ENCODE measurements at regions not wholly inside any gene's neighbourhood (a gene's known extent, or its start where the extent isn't known, plus 50 kb on each side); places are given as distances from the start of the nearest gene placed in this dataset.

DNA sequence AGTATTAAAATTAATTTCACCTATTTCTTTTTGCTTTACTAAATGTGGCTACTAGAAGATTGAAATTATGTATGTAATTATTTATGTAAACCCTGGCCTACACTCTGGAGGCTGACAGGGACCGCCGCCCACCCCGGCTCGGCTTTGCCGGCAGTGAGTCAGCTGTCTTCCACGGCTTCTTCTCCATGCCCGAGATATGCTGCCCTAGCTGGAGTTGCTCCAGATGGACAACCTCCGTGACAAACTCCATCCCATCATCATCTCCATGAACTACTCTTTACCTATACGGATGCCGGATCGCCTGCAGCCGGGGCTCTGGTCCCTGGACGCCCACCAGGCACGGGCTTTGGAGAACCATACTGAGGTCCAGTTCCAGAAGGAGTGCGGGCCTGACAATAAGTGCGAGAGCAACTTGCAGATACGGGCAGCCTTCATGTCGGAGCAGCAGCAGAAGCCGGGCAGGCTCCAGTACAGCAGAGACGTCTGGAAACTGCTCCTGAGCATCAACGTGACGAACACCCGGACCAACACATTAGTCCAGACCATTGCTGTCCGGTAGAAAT is 86.9 kb upstream of the NID2 start:
- H3K36me3 ChIP-seq (ENCODE audit: insufficient read depth, low read length): no peaks in the 10 kb centered on the region
- no peak for ATAC-seq (ENCODE audit: insufficient read depth, low read depth)
- no peaks in the 10 kb centered on the region for H3K79me2 ChIP-seq (ENCODE audit: insufficient read depth, low read length)
- H3K4me2 ChIP-seq (ENCODE audit: insufficient read depth, low read length): no peak overlapping the region
- H3K4me3 ChIP-seq (ENCODE audit: low read depth in 1 of 2, low read length in 2 of 2): no peak overlapping the region
- H3K27ac ChIP-seq (ENCODE audit: low read length): 0 out of 2 replicates have a peak overlapping the region, but pooled peaks have one; percentile 6
- H3K9me3 ChIP-seq (ENCODE audit: insufficient read depth, low read length, severe bottlenecking): no peaks in the 10 kb centered on the region
- TF ChIP-seq, protein P1, sequence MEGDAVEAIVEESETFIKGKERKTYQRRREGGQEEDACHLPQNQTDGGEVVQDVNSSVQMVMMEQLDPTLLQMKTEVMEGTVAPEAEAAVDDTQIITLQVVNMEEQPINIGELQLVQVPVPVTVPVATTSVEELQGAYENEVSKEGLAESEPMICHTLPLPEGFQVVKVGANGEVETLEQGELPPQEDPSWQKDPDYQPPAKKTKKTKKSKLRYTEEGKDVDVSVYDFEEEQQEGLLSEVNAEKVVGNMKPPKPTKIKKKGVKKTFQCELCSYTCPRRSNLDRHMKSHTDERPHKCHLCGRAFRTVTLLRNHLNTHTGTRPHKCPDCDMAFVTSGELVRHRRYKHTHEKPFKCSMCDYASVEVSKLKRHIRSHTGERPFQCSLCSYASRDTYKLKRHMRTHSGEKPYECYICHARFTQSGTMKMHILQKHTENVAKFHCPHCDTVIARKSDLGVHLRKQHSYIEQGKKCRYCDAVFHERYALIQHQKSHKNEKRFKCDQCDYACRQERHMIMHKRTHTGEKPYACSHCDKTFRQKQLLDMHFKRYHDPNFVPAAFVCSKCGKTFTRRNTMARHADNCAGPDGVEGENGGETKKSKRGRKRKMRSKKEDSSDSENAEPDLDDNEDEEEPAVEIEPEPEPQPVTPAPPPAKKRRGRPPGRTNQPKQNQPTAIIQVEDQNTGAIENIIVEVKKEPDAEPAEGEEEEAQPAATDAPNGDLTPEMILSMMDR (IDR thresholded peaks at IDR 0.05; ENCODE audit: borderline replicate concordance, extremely low read depth, low read length, poor library complexity, severe bottlenecking): no peak
- TF ChIP-seq EZH2 (IDR thresholded peaks at IDR 0.05; ENCODE audit: borderline replicate concordance, low read depth, low read length, severe bottlenecking): no peak
- H3K9ac ChIP-seq (ENCODE audit: low read depth, low read length): no peak overlapping the region
- H3K27me3 ChIP-seq (ENCODE audit: insufficient read depth, low read length, poor library complexity): no peaks in the 10 kb centered on the region
- peaks cover 28% of the 10 kb centered on the region for H3K4me1 ChIP-seq (ENCODE audit: insufficient read depth, low read length)
- H2AFZ ChIP-seq (ENCODE audit: low read depth, low read length): no peak overlapping the region
- no peaks in the 10 kb centered on the region for H4K20me1 ChIP-seq (ENCODE audit: insufficient read depth, low read length)
- DNase-seq: no peak

- TF ChIP-seq, protein P1 (IDR thresholded peaks at IDR 0.05; ENCODE audit: borderline replicate concordance, extremely low read depth, low read length, poor library complexity, severe bottlenecking): no peak
- no peak for TF ChIP-seq EZH2 (IDR thresholded peaks at IDR 0.05; ENCODE audit: borderline replicate concordance, low read depth, low read length, severe bottlenecking)
- DNase-seq: no peak
- Histone ChIP-seq H3K27ac (ENCODE audit: low read length) (peak overlapping the region; percentile 53), H3K9ac (ENCODE audit: low read depth, low read length) (no peak overlapping the region), H4K20me1 (ENCODE audit: insufficient read depth, low read length) (no peaks in the 10 kb centered on the region), H2AFZ (ENCODE audit: low read depth, low read length) (no peak overlapping the region), H3K4me1 (ENCODE audit: insufficient read depth, low read length) (peaks cover 28% of the 10 kb centered on the region), H3K4me3 (ENCODE audit: low read depth in 1 of 2, low read length in 2 of 2) (no peak overlapping the region), H3K79me2 (ENCODE audit: insufficient read depth, low read length) (no peaks in the 10 kb centered on the region), H3K36me3 (ENCODE audit: insufficient read depth, low read length) (no peaks in the 10 kb centered on the region), H3K9me3 (ENCODE audit: insufficient read depth, low read length, severe bottlenecking) (no peaks in the 10 kb centered on the region), H3K27me3 (ENCODE audit: insufficient read depth, low read length, poor library complexity) (no peaks in the 10 kb centered on the region), H3K4me2 (ENCODE audit: insufficient read depth, low read length) (no peak overlapping the region)
- ATAC-seq (ENCODE audit: insufficient read depth, low read depth): peak; percentile 78
Observed at GRCh38 chr14:52154992-52155650, 86.3 kb upstream of the NID2 start.

DNA sequence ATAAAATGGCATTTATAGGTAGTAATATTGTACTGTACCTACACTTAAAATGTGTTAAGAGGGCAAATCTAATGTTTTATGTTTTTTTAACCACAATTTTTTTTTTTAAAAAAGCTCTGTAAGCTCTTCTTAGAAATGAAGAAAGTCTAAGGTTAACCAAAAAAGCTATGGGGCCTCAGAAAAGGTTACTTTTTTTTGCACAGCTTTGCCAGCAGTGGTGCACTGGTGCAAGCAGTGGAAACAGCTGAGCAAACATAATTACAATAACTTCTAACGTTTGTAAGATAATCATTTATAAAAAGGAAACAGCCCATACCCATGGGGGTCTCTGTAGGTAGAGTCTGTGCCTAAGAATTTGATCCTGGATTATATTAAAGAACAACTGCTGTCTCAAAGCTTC is 85.1 kb upstream of the NID2 start:
- Histone ChIP-seq H3K9ac (ENCODE audit: low read depth, low read length) (no peak overlapping the region), H4K20me1 (ENCODE audit: insufficient read depth, low read length) (no peaks in the 10 kb centered on the region), H3K27me3 (ENCODE audit: insufficient read depth, low read length, poor library complexity) (no peaks in the 10 kb centered on the region), H3K79me2 (ENCODE audit: insufficient read depth, low read length) (no peaks in the 10 kb centered on the region), H3K4me1 (ENCODE audit: insufficient read depth, low read length) (peaks cover 28% of the 10 kb centered on the region), H3K9me3 (ENCODE audit: insufficient read depth, low read length, severe bottlenecking) (no peaks in the 10 kb centered on the region), H2AFZ (ENCODE audit: low read depth, low read length) (no peak overlapping the region), H3K4me3 (ENCODE audit: low read depth in 1 of 2, low read length in 2 of 2) (no peak overlapping the region), H3K4me2 (ENCODE audit: insufficient read depth, low read length) (no peak overlapping the region), H3K36me3 (ENCODE audit: insufficient read depth, low read length) (no peaks in the 10 kb centered on the region), H3K27ac (ENCODE audit: low read length) (peak overlapping the region; percentile 53)
- peak; percentile 79 for ATAC-seq (ENCODE audit: insufficient read depth, low read depth)
- TF ChIP-seq, protein P1 (IDR thresholded peaks at IDR 0.05; ENCODE audit: borderline replicate concordance, extremely low read depth, low read length, poor library complexity, severe bottlenecking): peak; percentile 14
- no peak for TF ChIP-seq EZH2 (IDR thresholded peaks at IDR 0.05; ENCODE audit: borderline replicate concordance, low read depth, low read length, severe bottlenecking)
- peak; percentile 41 for DNase-seq

Measured in DND-41 (cell line).